ENCODE measurements at regions not wholly inside any gene's neighbourhood (a gene's known extent, or its start where the extent isn't known, plus 50 kb on each side); places are given as distances from the start of the nearest gene placed in this dataset.

DNA sequence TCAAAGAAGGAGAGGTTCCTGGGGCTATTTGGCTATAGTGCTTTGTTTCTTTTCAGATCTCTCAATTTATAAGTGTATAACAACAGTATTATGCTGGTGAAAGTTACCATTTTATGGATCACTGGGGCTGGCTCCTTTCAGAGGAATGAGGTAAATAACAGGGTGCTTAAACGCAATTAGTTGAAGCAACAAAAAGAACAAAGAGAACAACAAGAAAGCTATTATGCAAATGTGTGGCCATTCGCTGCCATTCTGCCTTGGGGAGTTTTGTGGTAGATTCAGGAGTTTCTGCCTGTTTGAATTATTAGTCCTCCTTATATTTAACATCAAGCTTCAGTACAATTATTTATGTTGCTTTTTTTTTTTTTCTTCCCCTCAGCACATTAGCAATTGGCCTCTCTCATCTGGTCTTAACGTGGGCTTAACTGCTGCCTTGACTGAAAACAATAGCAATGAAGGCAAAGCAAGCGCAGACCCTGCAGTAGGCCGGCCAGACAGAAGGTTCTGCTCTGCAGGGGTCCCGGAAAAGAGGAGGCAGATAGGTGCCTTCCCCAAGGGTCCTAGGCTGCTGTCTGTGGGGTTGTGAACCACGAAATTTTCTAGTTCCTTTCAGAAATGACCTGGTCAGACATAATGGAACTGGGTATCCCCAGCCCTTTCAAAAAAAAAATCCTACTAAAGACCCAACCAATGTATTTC lies 339.9 kb upstream of the PODXL start:
- no peak for DNase-seq

DNA sequence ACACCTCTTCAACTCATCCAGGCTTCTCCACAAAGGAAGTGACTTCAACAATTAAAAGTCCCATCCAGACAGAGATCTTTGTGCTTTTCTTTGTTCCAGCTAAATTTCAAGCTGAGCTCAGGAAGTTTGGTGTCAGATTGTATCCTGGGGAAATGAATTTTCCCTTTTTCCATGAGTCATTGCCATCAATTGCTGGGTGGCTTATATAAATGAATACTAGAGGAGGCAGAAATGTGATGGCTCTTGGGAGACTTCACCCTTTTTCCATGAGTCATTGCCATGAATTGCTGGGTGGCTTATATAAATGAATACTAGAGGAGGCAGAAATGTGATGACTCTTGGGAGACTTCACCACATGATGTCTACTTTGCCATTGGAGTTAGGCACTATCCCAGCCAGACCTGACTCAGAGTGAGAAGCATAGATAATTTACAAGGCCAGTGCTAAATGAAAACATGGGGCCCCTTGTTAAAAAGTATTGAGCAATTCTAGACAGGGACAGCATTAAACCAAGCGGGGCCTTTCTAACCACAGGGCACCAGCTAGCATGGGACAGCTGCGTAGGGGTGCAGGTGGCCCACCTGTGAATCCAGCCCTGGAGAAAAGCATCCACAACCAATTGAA lies 339.2 kb upstream of the PODXL start:
- no peak for DNase-seq

DNA sequence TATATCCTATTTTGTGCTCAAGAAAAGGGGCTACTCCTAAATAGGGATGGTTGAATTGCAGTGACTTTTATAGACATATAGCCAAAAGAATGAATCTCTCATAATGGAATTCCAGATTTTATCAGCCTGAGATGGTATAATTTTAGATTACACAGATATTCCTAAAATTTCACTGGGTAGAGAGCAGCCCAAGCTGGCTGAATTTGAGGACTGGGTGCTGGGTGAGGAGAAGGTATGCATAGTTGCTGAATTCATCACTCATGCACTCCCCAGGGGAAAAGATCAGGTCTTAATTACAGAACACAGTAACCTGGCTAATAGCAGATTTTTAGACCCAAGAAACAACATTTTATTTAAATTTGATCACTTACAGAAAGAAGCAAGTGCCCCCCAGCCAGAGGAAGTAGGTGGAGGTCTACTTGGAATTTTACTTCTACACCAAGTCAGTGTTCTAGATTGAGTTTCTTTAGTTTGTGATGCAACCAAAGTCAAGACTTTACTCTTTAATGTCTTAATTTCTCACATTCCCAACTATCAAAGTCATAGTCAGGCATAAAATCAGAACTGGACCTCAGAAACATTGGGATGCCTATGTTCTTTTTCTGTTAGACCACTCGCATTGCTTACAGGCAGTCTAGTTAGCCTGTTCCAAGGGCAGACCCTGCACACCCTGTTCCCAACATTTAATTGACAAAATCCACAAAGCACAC lies 337.4 kb upstream of the PODXL start:
- DNase-seq, result no peak

DNA sequence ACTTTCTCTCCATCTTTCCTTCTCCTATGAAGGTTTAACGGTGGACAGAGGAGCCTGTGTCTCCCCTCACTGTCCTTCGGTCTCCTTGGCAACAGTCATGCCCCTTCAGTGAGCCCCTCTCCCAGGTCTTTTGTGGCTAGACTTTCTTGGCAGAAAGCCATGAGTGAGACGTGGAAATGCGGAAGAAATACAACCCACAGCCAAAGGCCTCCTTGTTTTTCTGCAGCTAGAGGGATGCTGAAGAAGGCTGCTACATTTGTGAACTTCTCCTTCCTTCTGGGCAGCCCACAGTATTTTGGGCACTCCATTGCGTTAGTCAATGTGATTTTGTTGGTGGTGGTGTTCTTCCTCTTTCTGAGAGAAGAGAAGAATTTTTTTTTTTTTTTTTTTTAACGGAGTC lies 333.7 kb upstream of the PODXL start:
- no peak for DNase-seq

DNA sequence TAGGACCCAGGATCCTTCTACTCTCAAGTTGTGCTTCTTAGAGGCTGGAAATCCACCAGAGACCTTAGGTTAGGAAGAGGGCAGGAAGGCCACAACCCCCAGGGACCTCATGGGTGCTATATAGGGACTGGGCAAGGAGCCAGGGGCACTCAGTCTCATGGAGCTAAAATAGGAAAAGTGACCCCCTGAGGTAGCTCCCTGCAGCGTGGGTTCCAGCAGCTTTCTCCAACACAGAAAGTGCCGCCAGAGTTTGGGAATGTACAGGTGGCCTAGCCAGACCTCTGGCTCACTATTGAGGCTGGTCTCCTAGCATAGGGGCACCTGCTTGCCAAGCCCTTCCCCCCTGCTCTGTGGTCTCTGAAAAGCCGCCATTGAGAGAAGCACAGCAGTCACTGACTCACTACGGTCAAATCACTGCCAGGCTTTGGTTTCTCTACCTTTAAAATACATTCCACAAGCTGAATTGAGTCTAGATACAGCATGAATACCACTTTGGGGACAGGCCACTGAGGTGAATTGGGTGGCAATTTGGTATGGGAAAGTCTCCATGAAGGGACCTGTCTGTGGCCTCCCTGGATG lies 333.2 kb upstream of the PODXL start:
- no peak for DNase-seq

DNA sequence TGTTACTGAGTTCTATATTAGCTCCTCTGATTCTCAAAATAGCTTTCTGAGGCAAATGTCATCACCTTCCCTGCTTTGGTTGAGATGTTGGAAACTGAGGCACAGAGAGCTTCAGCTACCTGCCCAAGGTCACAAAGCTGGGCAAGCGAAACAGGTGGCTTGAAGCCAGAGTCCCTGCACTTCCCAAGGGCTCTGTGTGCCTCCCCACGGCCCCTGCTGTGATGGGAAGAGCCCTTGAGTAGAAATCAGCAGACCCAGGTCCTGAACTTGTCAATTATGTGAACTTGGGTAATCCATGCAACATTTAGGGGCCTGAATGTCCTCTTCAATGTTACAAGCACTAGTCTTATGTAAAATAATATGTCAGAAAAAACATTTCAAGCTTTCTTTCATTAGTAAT lies 327.3 kb upstream of the PODXL start:
- no peak for DNase-seq

DNA sequence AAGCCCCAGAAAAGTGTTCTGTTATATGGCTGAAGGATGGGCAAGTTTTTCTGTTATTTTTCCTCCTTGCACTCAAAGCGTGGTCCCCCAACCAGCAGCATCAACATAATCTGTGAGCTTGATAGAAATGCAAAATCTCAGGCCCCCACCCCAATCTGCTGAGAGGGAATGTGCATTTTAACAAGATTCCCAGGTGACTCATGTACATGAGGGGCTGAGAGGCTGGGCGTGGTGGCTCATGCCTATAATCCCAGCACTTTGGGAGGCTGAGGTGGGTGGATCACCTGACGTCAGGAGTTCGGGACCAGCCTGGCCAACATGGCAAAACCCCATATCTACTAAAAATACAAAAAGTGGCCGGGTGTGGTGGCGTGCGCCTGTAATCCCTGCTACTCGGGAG lies 326.8 kb upstream of the PODXL start:
- DNase-seq, result no peak

DNA sequence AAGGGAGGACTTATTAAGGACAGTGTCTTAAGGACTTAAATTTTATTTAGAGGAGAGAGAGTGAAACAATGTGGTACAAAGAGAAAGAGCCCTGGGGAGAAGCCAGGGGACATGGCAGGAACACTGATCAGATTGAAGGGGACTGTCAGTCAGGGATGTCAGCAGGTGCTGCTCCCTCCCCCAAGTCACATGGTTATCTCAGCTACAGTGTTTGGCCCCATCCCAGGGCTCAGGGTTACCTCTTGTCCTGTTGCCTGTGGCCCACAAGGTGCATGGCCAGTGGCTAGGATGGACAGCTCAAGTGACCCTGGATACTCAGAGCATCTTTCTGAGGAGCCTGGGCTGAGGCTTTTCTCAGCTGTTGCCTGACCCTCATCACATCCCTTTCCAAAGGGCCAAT lies 325.9 kb upstream of the PODXL start:
- DNase-seq, result no peak

DNA sequence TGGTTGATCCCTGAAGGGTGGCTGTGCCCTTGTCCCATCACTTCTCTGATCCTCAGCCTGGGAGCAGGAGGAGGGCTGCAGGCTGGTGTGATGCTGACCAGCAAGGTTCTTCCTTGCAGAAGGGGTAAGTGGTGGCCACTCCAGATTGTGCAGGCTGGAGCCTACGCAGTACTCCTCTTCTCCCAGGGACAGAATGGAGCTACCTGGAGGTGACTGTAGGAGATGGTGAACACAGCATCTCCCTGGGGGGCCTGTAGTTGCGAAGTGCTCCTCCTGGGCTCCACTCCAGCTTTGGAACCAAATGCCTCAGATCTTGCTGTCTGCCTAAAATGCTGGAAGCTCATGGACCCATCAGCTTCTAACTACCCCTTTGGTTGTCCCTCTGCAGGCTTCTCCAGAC lies 323.6 kb upstream of the PODXL start:
- no peak for DNase-seq

DNA sequence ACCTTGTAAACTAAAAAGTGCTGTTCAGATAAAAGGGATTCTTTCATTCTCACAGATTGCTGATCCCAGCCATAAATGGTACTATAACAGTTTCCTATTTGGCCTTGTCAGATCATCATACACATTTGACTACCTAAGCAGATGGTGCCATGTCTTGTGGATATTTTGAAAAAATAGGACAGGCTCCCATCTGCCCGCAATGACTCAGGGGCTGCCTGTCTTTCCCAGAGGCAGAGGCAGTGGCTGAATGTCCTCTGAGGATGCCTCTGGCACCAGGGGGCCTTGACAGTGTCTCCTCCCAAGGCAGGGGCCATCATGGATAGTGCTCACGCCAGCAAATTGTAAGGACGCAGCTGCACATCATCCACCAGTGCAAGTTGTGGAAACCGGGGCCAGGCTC lies 323.0 kb upstream of the PODXL start:
- no peak for DNase-seq

DNA sequence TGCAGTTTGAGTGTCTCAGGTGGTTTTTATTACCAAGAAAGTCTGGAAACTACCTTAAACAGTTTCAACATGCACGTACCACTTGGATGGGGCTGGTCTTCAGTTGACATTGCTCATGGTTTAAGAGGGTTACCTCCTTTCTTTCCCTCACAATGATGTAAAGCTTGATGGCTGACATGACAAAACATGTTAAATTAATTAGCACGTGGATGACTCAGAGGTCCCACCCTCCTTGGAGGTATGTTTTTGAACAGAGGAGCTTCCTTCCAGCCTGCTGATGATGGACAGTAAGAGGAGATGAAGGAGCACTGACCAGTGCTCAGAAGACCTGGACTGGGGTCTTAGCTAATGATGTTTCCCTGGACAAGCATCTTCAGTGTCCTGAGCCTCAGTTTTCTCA lies 322.3 kb upstream of the PODXL start:
- no peak for DNase-seq

DNA sequence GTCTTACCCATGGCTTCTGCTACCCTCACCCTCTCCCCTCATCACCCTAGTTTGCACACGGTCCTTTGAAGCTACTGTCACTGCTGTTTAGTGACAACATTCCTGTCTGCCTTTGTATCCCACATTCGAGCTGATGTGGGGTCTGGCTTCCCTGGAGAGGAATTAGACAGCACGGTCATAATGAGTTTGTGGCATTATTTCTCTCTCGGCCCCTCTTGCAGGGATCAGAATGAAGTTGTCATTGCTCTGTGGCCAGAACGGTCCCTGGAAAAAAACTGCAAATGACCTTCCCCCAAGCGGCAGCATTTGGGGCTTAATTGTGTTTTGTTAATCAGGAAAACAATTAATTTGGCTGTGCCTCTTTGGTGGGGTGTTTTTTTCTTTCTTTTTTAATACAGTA lies 317.2 kb upstream of the PODXL start:
- DNase-seq, result no peak

DNA sequence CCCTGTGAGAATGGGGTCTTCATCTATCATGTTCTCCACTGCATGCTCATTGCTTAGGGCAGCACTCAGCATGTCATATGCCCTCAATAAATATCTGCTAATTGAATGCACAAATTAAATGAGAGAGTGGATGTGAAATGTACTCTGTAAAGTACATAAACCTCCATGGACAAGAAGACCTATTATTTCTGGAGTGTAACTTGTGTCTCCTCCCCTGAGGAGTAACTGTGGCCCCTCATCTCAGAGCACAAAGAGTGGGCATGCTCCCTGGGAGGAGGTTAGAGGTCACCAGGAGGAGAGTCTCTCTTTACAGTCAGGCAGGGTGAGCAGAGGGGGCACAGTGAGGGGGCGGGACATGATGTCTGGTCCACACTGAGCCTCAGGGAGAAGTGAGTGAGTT lies 313.6 kb upstream of the PODXL start:
- no peak for DNase-seq

DNA sequence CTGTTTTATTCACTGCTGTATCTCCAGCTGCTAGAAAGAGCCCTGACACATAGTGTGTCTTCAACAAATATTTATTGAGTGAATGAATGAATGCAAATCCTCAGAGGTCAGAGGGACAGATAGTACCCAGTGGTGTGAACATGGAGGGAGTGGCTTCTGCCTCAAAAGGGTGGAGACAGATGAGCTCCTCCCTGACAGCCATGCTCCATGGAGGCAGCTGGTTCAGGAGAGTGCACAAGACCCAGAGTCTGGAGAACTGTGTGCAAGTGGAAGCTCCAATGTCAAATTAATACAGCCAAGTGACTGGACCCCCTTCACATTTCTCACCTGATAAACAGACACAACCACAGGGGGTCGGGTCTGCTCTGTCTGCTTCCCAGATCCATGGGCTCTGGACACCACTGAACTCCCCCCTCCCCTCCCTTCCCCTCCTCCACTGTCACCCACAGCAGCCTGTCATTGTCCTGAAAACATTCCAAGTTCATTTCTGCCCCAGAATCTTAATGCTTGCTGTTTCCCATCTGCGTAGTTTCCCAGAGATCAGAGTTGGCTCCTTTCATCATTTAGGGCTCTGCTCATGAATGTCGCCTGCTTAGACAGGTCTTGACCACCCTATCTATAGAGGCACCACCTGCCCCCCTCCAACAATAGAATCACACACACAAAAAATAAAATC lies 312.9 kb upstream of the PODXL start:
- DNase-seq, result no peak

DNA sequence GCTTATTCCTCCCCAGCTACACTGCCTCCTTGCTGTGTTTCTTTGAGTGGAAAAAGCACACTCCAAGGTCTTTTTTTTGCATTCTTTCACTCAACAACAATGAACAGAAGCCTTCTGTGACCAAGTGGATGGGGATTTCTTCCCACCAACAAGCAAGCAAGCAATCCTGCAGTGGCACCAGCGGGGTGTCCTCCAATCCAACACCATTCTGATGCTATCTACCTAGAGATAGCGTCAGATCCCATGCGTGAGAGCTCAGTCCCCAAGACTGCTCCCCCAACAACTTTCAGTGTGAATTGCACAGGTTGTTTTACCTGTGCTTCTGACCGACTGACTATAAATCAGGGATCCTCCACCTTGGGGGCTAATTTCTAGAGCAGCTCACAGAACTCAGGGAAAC lies 311.0 kb upstream of the PODXL start:
- no peak for DNase-seq

DNA sequence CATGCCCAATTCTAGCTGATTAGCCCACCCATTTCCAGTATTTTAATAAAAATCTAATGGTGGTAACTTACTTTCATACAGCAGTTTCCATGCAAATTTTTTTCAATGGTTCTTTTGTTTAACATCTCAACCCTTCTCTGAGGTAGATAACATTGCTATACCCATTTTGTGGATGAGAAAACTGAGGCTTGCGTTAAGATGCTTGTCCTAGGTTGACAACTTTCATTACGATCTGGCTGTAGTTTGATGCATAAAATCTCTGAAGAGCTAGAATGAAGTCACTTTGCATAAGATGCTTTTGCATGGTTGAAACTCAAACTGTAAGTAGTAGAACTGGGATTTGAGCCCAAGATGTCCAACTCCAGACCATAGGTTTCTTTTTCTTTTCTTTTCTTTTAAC lies 309.5 kb upstream of the PODXL start:
- DNase-seq, result no peak

DNA sequence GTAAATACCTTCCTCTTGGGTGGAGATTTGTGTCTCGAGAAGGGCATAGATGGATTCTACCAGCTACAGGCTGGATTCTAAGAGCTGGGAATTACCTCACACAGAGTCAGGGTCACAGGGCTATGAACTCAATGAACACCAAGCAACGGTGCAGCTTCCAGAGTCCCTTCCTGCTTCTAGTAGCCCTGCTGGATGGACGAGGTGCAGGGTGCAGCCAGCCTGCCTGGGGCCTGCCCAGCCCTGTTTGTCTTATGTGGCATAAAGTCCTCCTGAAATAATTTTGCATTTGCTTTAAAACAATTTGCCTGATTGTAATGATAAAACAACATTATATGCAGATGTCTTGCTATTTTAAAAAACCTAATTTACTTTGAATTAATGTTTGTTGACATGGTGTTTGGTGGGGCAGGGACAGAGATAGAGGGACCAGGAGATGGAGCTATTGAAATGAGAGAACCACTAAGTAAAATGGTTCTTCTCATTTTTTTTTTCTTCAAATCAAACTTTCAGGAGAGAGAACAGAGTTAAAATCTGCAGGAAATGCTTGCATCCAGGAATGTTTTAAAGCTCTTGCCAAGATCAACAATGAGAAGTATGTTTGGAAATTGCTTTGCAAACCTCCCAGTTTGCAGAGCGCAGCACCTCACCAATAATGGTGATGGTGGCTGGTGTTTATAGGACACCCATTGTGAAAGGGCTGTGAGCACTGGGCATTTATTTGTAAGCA lies 305.4 kb upstream of the PODXL start:
- DNase-seq, result no peak

DNA sequence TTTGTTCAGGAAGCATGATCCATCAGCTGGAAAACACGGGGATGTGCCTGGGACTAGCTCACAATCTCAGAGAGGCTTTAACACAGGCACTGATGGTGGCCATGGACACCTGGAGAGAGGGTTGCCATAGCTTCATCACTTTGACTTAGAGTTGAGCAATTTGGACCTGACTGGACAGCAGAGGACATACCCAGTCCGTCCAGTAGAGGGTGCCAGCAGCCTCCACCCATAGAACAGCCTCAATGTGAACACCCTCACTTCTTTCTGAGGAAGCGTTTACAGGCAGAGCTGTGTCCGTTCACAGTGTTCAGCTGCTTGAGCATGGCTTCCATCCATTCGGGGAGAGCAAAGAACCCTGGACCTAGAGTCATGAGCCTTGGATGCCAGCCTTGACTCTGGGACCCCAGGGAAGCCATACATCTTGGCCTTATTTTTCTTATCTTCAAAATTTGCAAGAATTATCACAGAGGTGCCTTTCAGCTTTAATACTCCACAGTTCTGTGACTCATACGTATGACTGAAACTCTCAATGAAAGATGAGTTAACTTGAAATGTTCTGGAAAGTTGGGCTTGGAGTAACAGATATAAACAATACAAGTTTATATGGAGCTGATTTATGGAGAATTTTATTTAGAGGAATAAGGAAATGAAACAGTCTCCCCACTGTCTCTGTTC lies 302.9 kb upstream of the PODXL start:
- no peak for DNase-seq

DNA sequence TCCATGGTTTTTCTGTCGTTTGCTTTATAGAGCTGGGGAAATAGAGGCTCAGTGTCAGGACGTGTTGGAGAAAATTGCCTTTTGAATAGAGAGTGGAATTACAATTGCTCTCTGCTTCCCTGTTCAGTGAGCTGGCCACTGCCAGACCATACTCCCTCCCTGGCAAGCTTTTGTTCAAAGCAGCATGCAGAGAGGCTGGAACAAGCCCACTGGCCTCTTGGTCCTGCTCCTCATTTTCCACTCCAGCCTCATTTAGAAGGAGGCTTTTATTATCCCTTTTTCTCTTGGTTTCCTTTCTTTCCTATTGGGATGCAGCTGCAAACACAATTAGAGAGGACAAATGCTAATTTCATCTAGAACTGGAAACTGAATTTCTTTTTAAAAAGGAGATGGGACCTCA lies 302.2 kb upstream of the PODXL start:
- DNase-seq, result no peak

DNA sequence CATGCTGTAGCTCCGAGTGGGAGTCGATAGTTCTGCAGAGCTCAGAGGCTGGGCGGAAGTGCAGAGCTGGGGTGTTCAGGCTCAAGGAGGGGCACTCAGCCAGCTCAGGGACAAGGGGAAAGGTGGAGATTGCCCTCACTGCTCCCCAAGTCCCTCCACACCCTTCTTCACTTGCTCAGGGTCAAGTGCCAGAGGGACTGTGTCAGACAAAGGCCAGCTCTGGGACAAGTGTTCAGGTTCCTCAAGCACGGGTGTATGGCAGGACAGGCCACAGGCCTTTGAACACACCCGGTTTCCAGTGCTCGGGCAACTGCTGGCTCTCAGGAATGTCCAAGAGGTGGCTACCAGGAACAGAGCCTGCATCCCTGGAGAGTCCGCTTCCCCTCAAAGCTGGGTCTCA lies 293.0 kb upstream of the PODXL start:
- DNase-seq, result no peak

DNA sequence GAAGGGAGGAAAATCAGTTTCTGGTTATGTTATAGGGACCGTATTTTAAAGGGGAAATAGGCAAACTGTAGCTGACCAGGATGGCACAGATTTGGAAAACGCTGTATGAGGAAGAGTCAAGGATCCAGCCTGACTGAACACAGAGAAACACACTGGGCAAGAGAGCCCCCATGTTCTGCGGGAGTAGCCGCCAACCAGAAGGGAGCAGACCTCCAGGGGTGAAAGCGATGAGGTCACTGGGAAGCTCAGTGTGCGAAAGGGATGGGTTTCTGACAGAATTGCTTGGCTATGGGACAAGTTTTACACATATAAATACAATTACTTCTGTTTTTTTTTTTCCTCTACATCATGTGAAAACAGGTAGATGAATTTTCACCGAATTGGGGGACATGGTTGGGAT lies 291.6 kb upstream of the PODXL start:
- DNase-seq, result no peak

DNA sequence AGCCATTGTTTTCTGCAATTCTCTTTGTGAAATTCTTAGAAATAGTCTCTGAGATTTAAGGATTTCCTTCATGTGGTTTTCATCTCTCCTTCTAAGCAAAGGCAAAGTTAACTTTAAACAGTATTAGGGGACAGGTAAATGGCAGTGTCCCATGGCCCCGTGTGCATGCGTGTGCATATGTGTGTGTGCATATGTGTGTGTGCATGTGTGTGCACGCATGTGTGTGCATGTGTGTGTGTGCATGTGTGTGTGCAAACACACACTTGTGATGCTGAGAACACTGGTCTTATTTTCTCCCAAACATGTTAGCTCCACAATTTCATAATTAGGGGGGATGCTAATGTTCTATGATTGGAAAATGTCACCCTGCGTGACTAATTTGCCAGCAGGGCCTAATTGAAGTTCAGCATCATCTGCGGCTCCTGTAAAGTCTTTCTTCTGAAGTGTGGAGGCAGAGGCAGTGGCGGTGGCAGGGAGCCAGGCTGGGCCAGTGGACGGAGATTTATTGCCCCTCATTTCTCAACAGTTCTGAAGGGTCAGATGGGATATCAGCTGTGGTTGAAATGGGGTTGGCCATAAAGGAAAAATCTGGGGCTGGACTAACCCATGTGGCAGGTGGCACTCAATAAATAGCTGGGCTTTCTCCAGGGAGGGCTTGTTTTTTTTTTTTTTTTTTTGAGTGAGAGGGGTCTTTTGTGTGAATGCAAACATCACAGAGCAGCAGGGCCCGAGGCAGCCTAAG lies 289.3 kb upstream of the PODXL start:
- no peak for DNase-seq

Data from NCI-H2107 (cell line).